ENCODE measurements at regions not wholly inside any gene's neighbourhood (a gene's known extent, or its start where the extent isn't known, plus 50 kb on each side); places are given as distances from the start of the nearest gene placed in this dataset.

DNA sequence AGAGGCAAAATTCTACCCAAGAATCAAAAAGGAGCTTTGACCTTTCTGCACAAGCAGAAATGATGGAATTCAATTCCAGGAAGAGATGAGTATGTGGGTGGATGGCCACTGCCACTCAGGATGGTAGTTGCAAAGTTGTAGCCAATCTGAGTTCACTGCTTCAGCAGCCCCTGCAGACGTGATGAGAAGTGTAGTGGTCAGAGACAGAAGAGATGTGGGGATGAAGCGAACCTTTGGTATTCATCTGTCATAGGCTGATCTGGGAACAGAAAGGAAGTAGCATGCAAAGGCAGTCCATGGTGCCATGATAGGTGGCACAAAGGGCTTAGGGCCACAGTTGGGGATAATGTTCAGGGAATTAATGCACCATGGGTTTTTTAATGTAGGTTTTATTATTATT is 81.1 kb upstream of the PGBD5 start:
- Histone ChIP-seq H3K9me3 (no peaks in the 10 kb centered on the region), H3K27ac (no peak overlapping the region), H3K36me3 (no peaks in the 10 kb centered on the region), H3K4me1 (peaks cover 0 to 14% (median 7%) of the 10 kb centered on the region in 6 donors), H3K4me3 (no peak overlapping the region), H3K27me3 (replicated peaks in 1 of 7) (no peaks in the 10 kb centered on the region)
- TF ChIP-seq, protein P1, sequence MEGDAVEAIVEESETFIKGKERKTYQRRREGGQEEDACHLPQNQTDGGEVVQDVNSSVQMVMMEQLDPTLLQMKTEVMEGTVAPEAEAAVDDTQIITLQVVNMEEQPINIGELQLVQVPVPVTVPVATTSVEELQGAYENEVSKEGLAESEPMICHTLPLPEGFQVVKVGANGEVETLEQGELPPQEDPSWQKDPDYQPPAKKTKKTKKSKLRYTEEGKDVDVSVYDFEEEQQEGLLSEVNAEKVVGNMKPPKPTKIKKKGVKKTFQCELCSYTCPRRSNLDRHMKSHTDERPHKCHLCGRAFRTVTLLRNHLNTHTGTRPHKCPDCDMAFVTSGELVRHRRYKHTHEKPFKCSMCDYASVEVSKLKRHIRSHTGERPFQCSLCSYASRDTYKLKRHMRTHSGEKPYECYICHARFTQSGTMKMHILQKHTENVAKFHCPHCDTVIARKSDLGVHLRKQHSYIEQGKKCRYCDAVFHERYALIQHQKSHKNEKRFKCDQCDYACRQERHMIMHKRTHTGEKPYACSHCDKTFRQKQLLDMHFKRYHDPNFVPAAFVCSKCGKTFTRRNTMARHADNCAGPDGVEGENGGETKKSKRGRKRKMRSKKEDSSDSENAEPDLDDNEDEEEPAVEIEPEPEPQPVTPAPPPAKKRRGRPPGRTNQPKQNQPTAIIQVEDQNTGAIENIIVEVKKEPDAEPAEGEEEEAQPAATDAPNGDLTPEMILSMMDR (IDR thresholded peaks at IDR 0.05 in 8 of 11, conservative IDR thresholded peaks at IDR 0.05 in 3 of 11), result no peak
- TF ChIP-seq POLR2AphosphoS5 (IDR thresholded peaks at IDR 0.05) (no peak), POLR2A (IDR thresholded peaks at IDR 0.05) (no peak)
- WGBS, 5 donors, result 64 to 82% (median 71%) methylated on average over 2 of the region's 2 CpGs
- DNase-seq, result no peak
- intact Hi-C loops (cut with DNase I; ENCODE audit: low total_unique reads), result no loop called here

DNA sequence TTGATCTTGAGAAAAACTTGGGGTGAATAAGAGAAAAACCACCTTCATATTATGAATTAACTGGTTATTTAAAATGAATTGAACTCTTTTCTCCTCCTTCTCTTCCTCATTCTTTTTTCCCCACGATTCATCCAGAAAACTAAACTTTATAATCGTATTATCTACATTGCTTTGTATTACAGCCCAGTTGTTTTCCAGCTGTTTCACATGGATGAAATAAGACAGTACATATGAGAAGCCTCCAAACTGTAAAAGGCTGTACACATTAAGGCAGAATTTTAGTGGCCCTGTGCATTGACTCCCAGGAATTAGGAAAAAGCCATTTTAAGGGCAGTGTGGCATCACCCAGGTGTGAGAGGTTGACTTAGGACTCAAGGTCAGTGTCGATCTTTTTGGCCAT is 80.3 kb upstream of the PGBD5 start:
- DNase-seq, result no peak
- 80 to 92% (median 87%) methylated on average over 3 of the region's 3 CpGs for WGBS, 5 donors
- TF ChIP-seq, protein P1 (IDR thresholded peaks at IDR 0.05 in 8 of 11, conservative IDR thresholded peaks at IDR 0.05 in 3 of 11), result no peak
- TF ChIP-seq POLR2A (IDR thresholded peaks at IDR 0.05) (no peak), POLR2AphosphoS5 (IDR thresholded peaks at IDR 0.05) (no peak)

DNA sequence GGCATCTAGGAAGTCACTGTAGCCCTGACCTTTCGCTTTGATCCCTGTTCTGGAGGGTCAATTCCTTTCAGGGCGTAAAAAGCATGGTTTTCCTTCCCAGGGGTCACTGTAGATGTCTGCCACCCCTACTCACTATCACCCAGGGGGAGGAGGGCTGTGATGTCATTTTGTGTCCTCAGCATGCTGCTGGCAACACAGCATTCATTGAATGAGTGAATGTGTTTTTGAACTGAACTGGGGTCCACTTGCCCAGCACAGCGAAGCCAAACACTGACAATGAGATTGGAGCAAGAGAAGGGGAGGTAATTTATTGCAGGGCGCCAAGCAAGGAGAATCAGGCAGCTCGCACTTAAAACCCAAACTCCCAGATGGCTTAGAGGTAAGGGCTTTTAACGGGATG is 78.2 kb upstream of the PGBD5 start:
- no peak for DNase-seq
- no peaks in the 10 kb centered on the region for H3K9me3 ChIP-seq
- intact Hi-C loops (cut with DNase I; ENCODE audit: low total_unique reads), result no loop called here
- WGBS, 5 donors, result 73 to 86% (median 84%) methylated on average over 6 of the region's 6 CpGs
- H3K4me3 ChIP-seq, result no peak overlapping the region
- H3K4me1 ChIP-seq, result peaks cover 0 to 14% (median 3%) of the 10 kb centered on the region in 6 donors
- H3K27me3 ChIP-seq (replicated peaks in 1 of 7), result no peaks in the 10 kb centered on the region
- H3K27ac ChIP-seq, result no peak overlapping the region
- H3K36me3 ChIP-seq, result no peaks in the 10 kb centered on the region
- TF ChIP-seq, protein P1 (IDR thresholded peaks at IDR 0.05 in 8 of 11, conservative IDR thresholded peaks at IDR 0.05 in 3 of 11), result no peak
- TF ChIP-seq POLR2AphosphoS5 (IDR thresholded peaks at IDR 0.05) (no peak), POLR2A (IDR thresholded peaks at IDR 0.05) (no peak)

More for the DNA sequence above, 80.3 kb upstream of the PGBD5 start:
- H3K36me3 ChIP-seq, result no peaks in the 10 kb centered on the region
- H3K9me3 ChIP-seq, result no peaks in the 10 kb centered on the region
- H3K27me3 ChIP-seq (replicated peaks in 1 of 7), result no peaks in the 10 kb centered on the region
- no peak overlapping the region for H3K27ac ChIP-seq
- no peak overlapping the region for H3K4me3 ChIP-seq
- intact Hi-C loops (cut with DNase I; ENCODE audit: low total_unique reads), result no loop called here
- H3K4me1 ChIP-seq, result peaks cover 0 to 14% (median 7%) of the 10 kb centered on the region in 6 donors

DNA sequence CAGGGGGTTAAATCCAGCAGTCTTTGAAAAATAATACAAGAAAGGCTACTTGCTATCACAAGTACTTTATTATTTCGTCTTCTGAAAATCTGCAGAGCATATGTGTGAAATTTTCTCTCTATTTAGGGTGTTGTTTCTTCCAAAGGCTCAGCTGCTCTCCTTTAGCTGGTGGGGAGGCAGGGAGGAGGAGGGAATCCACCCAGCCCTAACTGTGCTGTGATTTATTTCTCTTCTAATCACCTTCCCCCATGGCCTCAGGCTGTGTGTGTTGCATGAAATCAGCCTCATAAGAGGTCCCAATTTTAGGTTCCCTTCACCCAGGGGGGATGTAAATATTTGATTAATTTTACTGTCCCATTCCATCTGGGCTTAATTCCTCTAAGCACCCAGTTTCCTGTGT is 77.6 kb upstream of the PGBD5 start:
- H3K4me1 ChIP-seq, result peaks cover 0 to 14% (median 3%) of the 10 kb centered on the region in 6 donors
- H3K9me3 ChIP-seq, result no peaks in the 10 kb centered on the region
- TF ChIP-seq, protein P1 (IDR thresholded peaks at IDR 0.05 in 8 of 11, conservative IDR thresholded peaks at IDR 0.05 in 3 of 11), result no peak
- no peak for TF ChIP-seq POLR2AphosphoS5 (IDR thresholded peaks at IDR 0.05)
- TF ChIP-seq POLR2A (IDR thresholded peaks at IDR 0.05), result no peak
- no peaks in the 10 kb centered on the region for H3K36me3 ChIP-seq
- intact Hi-C loops (cut with DNase I; ENCODE audit: low total_unique reads), result no loop called here
- 77 to 91% (median 85%) methylated on average over 1 of the region's 1 CpG for WGBS, 5 donors
- no peak overlapping the region for H3K27ac ChIP-seq
- no peak overlapping the region for H3K4me3 ChIP-seq
- peaks cover 0 to 5% (median 0%) of the 10 kb centered on the region in 7 donors for H3K27me3 ChIP-seq (replicated peaks in 1 of 7)
- no peak for DNase-seq

Data from spleen (tissue), 11 donors.